SK-N-SH treated with all-trans-retinoic acid at 6 μM for 48 hours (cell line): ENCODE measurements at regions not wholly inside any gene's neighbourhood (a gene's known extent, or its start where the extent isn't known, plus 50 kb on each side); places are given as distances from the start of the nearest gene placed in this dataset.

Experiments used
- ARNTL ChIP-seq: fragments of 450-650 bp; formaldehyde crosslinking; IDR thresholded peaks from 2 replicates; pipeline ENCODE4 v1.5.0; 2020; ENCODE audit warnings: low read depth, mild to moderate bottlenecking, moderate library complexity, borderline replicate concordance
- BACH2 ChIP-seq: fragments of 250-450 bp; sonication (Bioruptor Pico); IDR thresholded peaks from 2 replicates; pipeline ENCODE4 v1.9.0; 2021; ENCODE audit warnings: mild to moderate bottlenecking, borderline replicate concordance
- ESRRG ChIP-seq: fragments of 250-450 bp; sonication (Bioruptor Pico); IDR thresholded peaks from 2 replicates; pipeline ENCODE4 v1.6.1; 2021; ENCODE audit warnings: mild to moderate bottlenecking
- OSR1 ChIP-seq: fragments of 250-450 bp; sonication (Bioruptor Pico); IDR thresholded peaks from 2 replicates; pipeline ENCODE4 v1.8.0; 2022; ENCODE audit warnings: moderate library complexity, mild to moderate bottlenecking, inconsistent platforms
- ZFP30 ChIP-seq: fragments of 450-650 bp; formaldehyde crosslinking; IDR thresholded peaks from 2 replicates; pipeline ENCODE4 v1.5.0; 2022; ENCODE audit warnings: mild to moderate bottlenecking, moderate library complexity
- ZNF70 ChIP-seq: fragments of 450-650 bp; formaldehyde crosslinking; IDR thresholded peaks from 2 replicates; pipeline ENCODE4 v1.5.0; 2020; ENCODE audit warnings: mild to moderate bottlenecking, moderate library complexity
- TF ChIP-seq, protein P1 (sequence below): fragments of 250-450 bp; sonication (Bioruptor Pico); IDR thresholded peaks from 2 replicates; pipeline ENCODE4 v1.5.1; 2020; ENCODE audit warnings: low read depth, mild to moderate bottlenecking, moderate library complexity
- TF ChIP-seq, protein P2 (sequence below): fragments of 250-450 bp; sonication (Bioruptor Pico); IDR thresholded peaks from 2 replicates; pipeline ENCODE4 v1.8.0; 2020; ENCODE audit warnings: mild to moderate bottlenecking, moderate library complexity, borderline replicate concordance
- TF ChIP-seq, protein P3 (sequence below): fragments of 250-450 bp; sonication (Bioruptor Pico); IDR thresholded peaks from 2 replicates; pipeline ENCODE4 v1.5.0; 2020; ENCODE audit warnings: mild to moderate bottlenecking, moderate library complexity

DNA sequence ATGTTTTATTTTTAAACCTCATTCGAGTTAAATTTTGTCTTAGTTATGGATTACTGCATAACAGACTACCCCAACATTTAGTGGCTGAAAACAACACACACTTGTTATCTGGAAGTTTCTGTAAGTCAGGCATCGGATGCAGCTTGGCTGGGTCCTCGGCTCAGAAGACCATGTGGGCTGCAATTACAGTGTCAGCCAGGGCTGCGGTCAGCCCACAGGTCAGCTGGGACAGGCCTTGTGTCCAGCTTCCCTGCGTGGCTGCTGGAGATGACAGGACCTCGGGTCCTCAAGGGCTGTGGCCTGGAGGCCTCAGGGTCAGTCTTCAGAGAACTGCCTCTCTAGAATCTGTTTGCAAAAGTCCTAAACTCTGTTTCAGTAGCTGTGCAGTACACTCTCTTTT, 219.0 kb upstream of the IRX1 start:
- no peak for TF ChIP-seq ZNF70 (CRISPR knock-in tag)
- TF ChIP-seq OSR1: no peak
- TF ChIP-seq, protein P1, sequence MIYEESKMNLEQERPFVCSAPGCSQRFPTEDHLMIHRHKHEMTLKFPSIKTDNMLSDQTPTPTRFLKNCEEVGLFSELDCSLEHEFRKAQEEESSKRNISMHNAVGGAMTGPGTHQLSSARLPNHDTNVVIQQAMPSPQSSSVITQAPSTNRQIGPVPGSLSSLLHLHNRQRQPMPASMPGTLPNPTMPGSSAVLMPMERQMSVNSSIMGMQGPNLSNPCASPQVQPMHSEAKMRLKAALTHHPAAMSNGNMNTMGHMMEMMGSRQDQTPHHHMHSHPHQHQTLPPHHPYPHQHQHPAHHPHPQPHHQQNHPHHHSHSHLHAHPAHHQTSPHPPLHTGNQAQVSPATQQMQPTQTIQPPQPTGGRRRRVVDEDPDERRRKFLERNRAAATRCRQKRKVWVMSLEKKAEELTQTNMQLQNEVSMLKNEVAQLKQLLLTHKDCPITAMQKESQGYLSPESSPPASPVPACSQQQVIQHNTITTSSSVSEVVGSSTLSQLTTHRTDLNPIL (CRISPR knock-in tag): no peak
- TF ChIP-seq, protein P2, sequence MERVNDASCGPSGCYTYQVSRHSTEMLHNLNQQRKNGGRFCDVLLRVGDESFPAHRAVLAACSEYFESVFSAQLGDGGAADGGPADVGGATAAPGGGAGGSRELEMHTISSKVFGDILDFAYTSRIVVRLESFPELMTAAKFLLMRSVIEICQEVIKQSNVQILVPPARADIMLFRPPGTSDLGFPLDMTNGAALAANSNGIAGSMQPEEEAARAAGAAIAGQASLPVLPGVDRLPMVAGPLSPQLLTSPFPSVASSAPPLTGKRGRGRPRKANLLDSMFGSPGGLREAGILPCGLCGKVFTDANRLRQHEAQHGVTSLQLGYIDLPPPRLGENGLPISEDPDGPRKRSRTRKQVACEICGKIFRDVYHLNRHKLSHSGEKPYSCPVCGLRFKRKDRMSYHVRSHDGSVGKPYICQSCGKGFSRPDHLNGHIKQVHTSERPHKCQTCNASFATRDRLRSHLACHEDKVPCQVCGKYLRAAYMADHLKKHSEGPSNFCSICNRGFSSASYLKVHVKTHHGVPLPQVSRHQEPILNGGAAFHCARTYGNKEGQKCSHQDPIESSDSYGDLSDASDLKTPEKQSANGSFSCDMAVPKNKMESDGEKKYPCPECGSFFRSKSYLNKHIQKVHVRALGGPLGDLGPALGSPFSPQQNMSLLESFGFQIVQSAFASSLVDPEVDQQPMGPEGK (CRISPR knock-in tag): no peak
- TF ChIP-seq ZFP30: no peak
- TF ChIP-seq ESRRG (CRISPR knock-in tag): no peak
- TF ChIP-seq, protein P3, sequence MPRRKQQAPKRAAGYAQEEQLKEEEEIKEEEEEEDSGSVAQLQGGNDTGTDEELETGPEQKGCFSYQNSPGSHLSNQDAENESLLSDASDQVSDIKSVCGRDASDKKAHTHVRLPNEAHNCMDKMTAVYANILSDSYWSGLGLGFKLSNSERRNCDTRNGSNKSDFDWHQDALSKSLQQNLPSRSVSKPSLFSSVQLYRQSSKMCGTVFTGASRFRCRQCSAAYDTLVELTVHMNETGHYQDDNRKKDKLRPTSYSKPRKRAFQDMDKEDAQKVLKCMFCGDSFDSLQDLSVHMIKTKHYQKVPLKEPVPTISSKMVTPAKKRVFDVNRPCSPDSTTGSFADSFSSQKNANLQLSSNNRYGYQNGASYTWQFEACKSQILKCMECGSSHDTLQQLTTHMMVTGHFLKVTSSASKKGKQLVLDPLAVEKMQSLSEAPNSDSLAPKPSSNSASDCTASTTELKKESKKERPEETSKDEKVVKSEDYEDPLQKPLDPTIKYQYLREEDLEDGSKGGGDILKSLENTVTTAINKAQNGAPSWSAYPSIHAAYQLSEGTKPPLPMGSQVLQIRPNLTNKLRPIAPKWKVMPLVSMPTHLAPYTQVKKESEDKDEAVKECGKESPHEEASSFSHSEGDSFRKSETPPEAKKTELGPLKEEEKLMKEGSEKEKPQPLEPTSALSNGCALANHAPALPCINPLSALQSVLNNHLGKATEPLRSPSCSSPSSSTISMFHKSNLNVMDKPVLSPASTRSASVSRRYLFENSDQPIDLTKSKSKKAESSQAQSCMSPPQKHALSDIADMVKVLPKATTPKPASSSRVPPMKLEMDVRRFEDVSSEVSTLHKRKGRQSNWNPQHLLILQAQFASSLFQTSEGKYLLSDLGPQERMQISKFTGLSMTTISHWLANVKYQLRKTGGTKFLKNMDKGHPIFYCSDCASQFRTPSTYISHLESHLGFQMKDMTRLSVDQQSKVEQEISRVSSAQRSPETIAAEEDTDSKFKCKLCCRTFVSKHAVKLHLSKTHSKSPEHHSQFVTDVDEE: no peak
- no peak for TF ChIP-seq ARNTL
- TF ChIP-seq BACH2 (CRISPR knock-in tag): no peak
